ENCODE measurements at regions not wholly inside any gene's neighbourhood (a gene's known extent, or its start where the extent isn't known, plus 50 kb on each side); places are given as distances from the start of the nearest gene placed in this dataset.
"Not testable (repeated sequence)": the region's sequence is repeated elsewhere in the genome, so short reads cannot be mapped to it uniquely, and the experiment has no call there.

GRCh38 chr18:38186491-38186890 lies 620.9 kb upstream of the CELF4 start:
- no peak for DNase-seq (ENCODE audit: low read depth)
- no peak for TF ChIP-seq CTCF (IDR thresholded peaks at IDR 0.05; ENCODE audit: insufficient read depth, low read depth, low read length)
- no peak overlapping the region for H3K4me3 ChIP-seq (ENCODE audit: low read depth, low read length)

- H3K4me3 ChIP-seq (ENCODE audit: low read depth, low read length) = no peak overlapping the region
- DNase-seq (ENCODE audit: low read depth) = no peak
- no peak for TF ChIP-seq CTCF (IDR thresholded peaks at IDR 0.05; ENCODE audit: insufficient read depth, low read depth, low read length)
Observed at GRCh38 chr18:38174594-38174993, 609.0 kb upstream of the CELF4 start.

GRCh38 chr18:38174173-38174572 lies 608.6 kb upstream of the CELF4 start:
- DNase-seq (ENCODE audit: low read depth) = no peak
- no peak overlapping the region for H3K4me3 ChIP-seq (ENCODE audit: low read depth, low read length)
- no peak for TF ChIP-seq CTCF (IDR thresholded peaks at IDR 0.05; ENCODE audit: insufficient read depth, low read depth, low read length)

GRCh38 chr18:38170845-38171244 lies 605.2 kb upstream of the CELF4 start:
- DNase-seq (ENCODE audit: low read depth) = no peak
- TF ChIP-seq CTCF (IDR thresholded peaks at IDR 0.05; ENCODE audit: insufficient read depth, low read depth, low read length) = no peak
- no peak overlapping the region for H3K4me3 ChIP-seq (ENCODE audit: low read depth, low read length)

GRCh38 chr18:38167623-38168022 lies 602.0 kb upstream of the CELF4 start:
- H3K4me3 ChIP-seq (ENCODE audit: low read depth, low read length) = no peak overlapping the region
- DNase-seq (ENCODE audit: low read depth) = no peak
- TF ChIP-seq CTCF (IDR thresholded peaks at IDR 0.05; ENCODE audit: insufficient read depth, low read depth, low read length) = no peak

GRCh38 chr18:38153116-38153515 lies 587.5 kb upstream of the CELF4 start:
- not testable (repeated sequence) for DNase-seq (ENCODE audit: low read depth); H3K4me3 ChIP-seq (ENCODE audit: low read depth, low read length)

GRCh38 chr18:38116716-38117115 lies 551.1 kb upstream of the CELF4 start:
- no peak for TF ChIP-seq CTCF (IDR thresholded peaks at IDR 0.05; ENCODE audit: insufficient read depth, low read depth, low read length)
- no peak for DNase-seq (ENCODE audit: low read depth)
- no peak overlapping the region for H3K4me3 ChIP-seq (ENCODE audit: low read depth, low read length)

All from fibroblast of villous mesenchyme (primary cell).